ENCODE measurements at regions not wholly inside any gene's neighbourhood (a gene's known extent, or its start where the extent isn't known, plus 50 kb on each side); places are given as distances from the start of the nearest gene placed in this dataset.

GRCh38 chrX:115400960-115401359 is 111.4 kb downstream of the LUZP4 start:
- TF ChIP-seq CTCF (IDR thresholded peaks at IDR 0.05; ENCODE audit: low read depth, low read length), result no peak
- no peak for TF ChIP-seq EZH2phosphoT487 (IDR thresholded peaks at IDR 0.05; ENCODE audit: low read depth)
